Activated CD4-positive, alpha-beta memory T cell treated with anti-CD3 and anti-CD28 coated beads, Interleukin-2, amount 10 ng/mL, durations not matched to agents 7 days and 5 days (primary cell): ENCODE measurements at regions not wholly inside any gene's neighbourhood (a gene's known extent, or its start where the extent isn't known, plus 50 kb on each side); places are given as distances from the start of the nearest gene placed in this dataset.
"Not testable (repeated sequence)": the region's sequence is repeated elsewhere in the genome, so short reads cannot be mapped to it uniquely, and the experiment has no call there.

ENCODE experiments used
- CTCF ChIA-PET: fragments of 350-600 bp; sonication (Branson Sonifier 250); formaldehyde crosslinking; loops from one replicate; lab custom pipeline; 2021; ENCODE audit warnings: antibody characterized with exemption, inconsistent platforms; lab: Charles Lee
- POLR2A ChIA-PET: fragments of 350-600 bp; sonication (Branson Sonifier 250); formaldehyde crosslinking; loops from one replicate; lab custom pipeline; 2021; ENCODE audit warnings: antibody characterized with exemption; lab: Charles Lee
- DNase-seq: peaks from one replicate; pipeline ENCODE4 v3.0.0-alpha.2; 2020
- H3K27ac Mint-ChIP-seq: one replicate; pipeline ENCODE4 v1.8.0; 2021; ENCODE audit warnings: mild to moderate bottlenecking, mixed read lengths
- H3K27me3 Mint-ChIP-seq: one replicate; pipeline ENCODE4 v1.8.0; 2021; ENCODE audit warnings: mixed read lengths
- H3K36me3 Mint-ChIP-seq: one replicate; pipeline ENCODE4 v1.8.0; 2021; ENCODE audit warnings: low read depth, mixed read lengths
- H3K4me1 Mint-ChIP-seq: one replicate; pipeline ENCODE4 v1.8.0; 2021; ENCODE audit warnings: mixed read lengths
- H3K4me3 Mint-ChIP-seq: one replicate; pipeline ENCODE4 v1.8.0; 2021; ENCODE audit warnings: mild to moderate bottlenecking, mixed read lengths
- H3K9me3 Mint-ChIP-seq: one replicate; pipeline ENCODE4 v1.8.0; 2021; ENCODE audit warnings: mixed read lengths

DNA sequence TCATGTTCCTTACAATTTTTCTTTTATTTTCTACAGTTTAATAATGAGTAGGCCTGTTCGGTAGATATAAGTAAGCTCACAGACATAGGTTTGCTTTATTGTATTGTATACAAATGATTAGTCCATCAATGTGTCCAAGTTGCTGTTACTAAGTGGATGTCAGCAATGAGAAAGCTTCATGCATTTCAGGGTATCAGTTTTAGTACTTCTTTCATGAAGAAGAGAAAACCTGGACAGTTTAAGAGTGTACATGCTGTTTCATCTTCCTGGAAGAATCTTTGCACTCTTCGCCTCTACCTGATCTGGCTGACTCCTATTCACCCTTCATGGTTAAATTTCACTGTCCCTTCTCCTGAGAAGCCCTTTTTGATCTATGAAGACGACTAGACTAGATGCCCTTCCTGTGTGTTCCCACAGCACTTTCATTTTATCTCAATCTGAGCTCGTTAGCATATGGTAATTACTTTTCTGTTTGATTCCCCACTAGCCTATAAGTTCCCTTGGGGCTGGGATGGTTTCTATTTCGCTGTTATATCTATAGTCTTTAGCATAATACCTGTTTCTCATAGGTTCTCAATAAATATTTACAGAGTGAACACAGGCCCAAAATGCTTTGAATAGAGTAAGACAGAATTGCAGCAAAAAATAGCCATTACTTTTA lies 70.7 kb downstream of the CETN3 start:
- Mint-ChIP-seq H3K4me1 (no peaks in the 10 kb centered on the region), H3K9me3 (no peaks in the 10 kb centered on the region), H3K27ac (no peak overlapping the region), H3K4me3 (no peak overlapping the region), H3K27me3 (peaks cover 5% of the 10 kb centered on the region), H3K36me3 (no peaks in the 10 kb centered on the region)
- POLR2A ChIA-PET, result no interaction called here
- DNase-seq, result no peak
- CTCF ChIA-PET, result no interaction called here

DNA sequence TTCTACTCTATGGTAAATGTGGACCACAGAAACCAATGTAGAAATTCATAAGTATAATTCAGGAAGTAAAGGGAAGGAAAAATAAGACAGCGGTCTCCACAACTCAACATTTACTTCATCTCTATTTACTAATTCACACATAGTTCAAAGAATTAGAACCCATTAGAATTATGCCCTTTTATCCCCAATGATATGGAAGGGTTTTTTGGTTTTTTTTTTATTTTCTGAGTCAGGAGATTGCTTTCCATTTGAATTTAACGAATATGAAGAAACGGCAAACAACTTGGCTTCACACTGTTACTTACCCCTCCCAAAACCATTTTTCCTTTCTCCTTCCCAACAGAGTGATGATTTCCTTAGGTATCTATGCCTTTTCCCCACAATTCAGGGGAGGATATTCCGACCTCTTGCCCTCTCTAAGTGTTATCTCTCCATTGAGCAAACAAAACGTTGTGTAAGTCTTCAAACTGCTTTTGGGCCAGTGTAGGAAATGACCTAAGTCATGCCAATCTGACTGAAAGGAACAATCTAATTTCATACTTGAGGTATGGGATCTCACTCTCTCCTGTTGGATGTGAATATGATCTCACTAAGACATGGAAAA lies 72.0 kb downstream of the CETN3 start:
- no peaks in the 10 kb centered on the region for H3K9me3 Mint-ChIP-seq
- no peak overlapping the region for H3K4me3 Mint-ChIP-seq
- POLR2A ChIA-PET, result no interaction called here
- no peak for DNase-seq
- no peak overlapping the region for H3K27ac Mint-ChIP-seq
- no peaks in the 10 kb centered on the region for H3K36me3 Mint-ChIP-seq
- CTCF ChIA-PET, result no interaction called here
- no peaks in the 10 kb centered on the region for H3K4me1 Mint-ChIP-seq
- peaks cover 5% of the 10 kb centered on the region for H3K27me3 Mint-ChIP-seq

- Mint-ChIP-seq H3K36me3 (no peaks in the 10 kb centered on the region), H3K9me3 (no peaks in the 10 kb centered on the region), H3K27ac (no peak overlapping the region)
Measured at GRCh38 chr5:90336752-90337151, 72.8 kb downstream of the CETN3 start.

DNA sequence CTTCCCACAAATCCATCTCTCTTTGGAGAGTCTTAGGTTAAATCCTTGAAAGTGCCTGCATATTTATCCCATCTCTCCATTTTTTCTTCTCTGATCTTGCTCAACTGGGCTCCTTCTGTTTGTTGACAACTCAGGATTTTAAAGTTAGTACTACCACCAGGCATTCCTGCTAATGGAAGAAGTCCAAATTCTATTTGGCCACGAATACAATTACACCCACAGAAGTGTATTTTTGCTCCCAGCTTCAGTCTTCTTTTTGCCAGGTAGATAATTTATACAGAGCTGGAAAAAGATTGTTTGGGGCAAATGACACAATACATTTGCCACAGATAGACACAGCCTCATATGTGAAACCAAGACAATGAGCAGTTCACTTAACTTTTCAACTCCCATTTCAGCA lies 74.8 kb downstream of the CETN3 start:
- POLR2A ChIA-PET, result no interaction called here

More at GRCh38 chr5:90336752-90337151, 72.8 kb downstream of the CETN3 start:
- Mint-ChIP-seq H3K4me3 (no peak overlapping the region), H3K4me1 (no peaks in the 10 kb centered on the region), H3K27me3 (peaks cover 5% of the 10 kb centered on the region)
- ChIA-PET POLR2A (no interaction called here), CTCF (no interaction called here)
- DNase-seq, result no peak

GRCh38 chr5:90329911-90330310 lies 79.6 kb downstream of the CETN3 start:
- DNase-seq, result no peak
- CTCF ChIA-PET, result no interaction called here
- Mint-ChIP-seq H3K27ac (no peak overlapping the region), H3K27me3 (no peaks in the 10 kb centered on the region), H3K4me3 (no peak overlapping the region), H3K9me3 (no peaks in the 10 kb centered on the region), H3K4me1 (no peaks in the 10 kb centered on the region), H3K36me3 (no peaks in the 10 kb centered on the region)
- POLR2A ChIA-PET, result no interaction called here

More for the DNA sequence above, 74.8 kb downstream of the CETN3 start:
- DNase-seq, result no peak
- CTCF ChIA-PET, result no interaction called here
- H3K4me3 Mint-ChIP-seq, result no peak overlapping the region
- H3K36me3 Mint-ChIP-seq, result no peaks in the 10 kb centered on the region
- no peak overlapping the region for H3K27ac Mint-ChIP-seq
- H3K4me1 Mint-ChIP-seq, result no peaks in the 10 kb centered on the region
- no peaks in the 10 kb centered on the region for H3K9me3 Mint-ChIP-seq
- peaks cover 3% of the 10 kb centered on the region for H3K27me3 Mint-ChIP-seq

GRCh38 chr5:90326995-90327394 lies 82.6 kb downstream of the CETN3 start:
- Mint-ChIP-seq H3K4me1 (no peaks in the 10 kb centered on the region), H3K4me3 (no peak overlapping the region), H3K27ac (no peak overlapping the region), H3K27me3 (peaks cover 1% of the 10 kb centered on the region), H3K36me3 (no peaks in the 10 kb centered on the region), H3K9me3 (no peaks in the 10 kb centered on the region)
- no peak for DNase-seq
- CTCF ChIA-PET, result no interaction called here
- POLR2A ChIA-PET, result no interaction called here

- H3K4me3 Mint-ChIP-seq, result no peak overlapping the region
- H3K27me3 Mint-ChIP-seq, result peaks cover 1% of the 10 kb centered on the region
Measured at GRCh38 chr5:90325093-90325492, 84.5 kb downstream of the CETN3 start.

DNA sequence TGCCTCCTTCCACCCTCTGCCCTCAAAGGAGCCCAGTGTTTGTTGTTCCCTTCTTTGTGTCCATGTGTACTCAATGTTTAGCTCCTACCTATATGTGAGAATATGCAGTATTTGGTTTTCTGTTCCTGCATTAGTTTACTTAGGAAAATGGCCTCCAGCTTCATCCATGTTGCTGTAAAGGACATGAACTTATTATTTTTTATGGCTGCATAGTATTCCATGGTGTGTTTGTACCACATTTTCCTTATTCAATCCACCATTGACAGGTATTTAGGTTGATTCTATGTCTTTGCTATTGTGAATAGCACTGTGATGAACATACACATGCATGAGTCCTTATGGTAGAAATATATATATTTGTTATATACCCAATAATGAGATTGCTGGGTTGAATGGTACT lies 89.2 kb downstream of the CETN3 start:
- H3K36me3 Mint-ChIP-seq, H3K4me1 Mint-ChIP-seq, DNase-seq, CTCF ChIA-PET, POLR2A ChIA-PET, H3K4me3 Mint-ChIP-seq, H3K27ac Mint-ChIP-seq, H3K27me3 Mint-ChIP-seq, H3K9me3 Mint-ChIP-seq: not testable (repeated sequence)

More at GRCh38 chr5:90325093-90325492, 84.5 kb downstream of the CETN3 start:
- Mint-ChIP-seq H3K4me1 (no peaks in the 10 kb centered on the region), H3K27ac (no peak overlapping the region), H3K36me3 (no peaks in the 10 kb centered on the region), H3K9me3 (peaks cover 2% of the 10 kb centered on the region)
- POLR2A ChIA-PET, result no interaction called here
- CTCF ChIA-PET, result no interaction called here
- no peak for DNase-seq

DNA sequence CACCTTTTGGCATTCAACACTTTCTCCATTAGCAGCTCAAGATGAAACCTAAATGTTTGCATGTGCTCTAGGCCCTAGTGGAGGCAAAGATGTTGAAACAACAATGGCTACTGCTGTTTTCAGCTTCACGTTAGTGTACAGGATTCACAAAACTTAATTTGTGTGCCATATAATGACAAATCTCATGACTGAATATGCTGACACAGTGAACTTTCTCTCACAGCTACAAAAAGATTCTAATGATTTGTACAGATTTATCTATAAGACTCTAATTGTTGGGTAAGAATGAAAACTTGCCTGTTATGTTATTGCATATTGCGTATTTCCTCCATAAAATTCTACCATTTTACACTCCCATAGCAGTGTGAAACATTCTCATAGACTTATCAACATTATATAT lies 97.5 kb downstream of the CETN3 start:
- ChIA-PET POLR2A (no interaction called here), CTCF (no interaction called here)
- no peak overlapping the region for H3K27ac Mint-ChIP-seq
- no peak overlapping the region for H3K4me3 Mint-ChIP-seq
- H3K4me1 Mint-ChIP-seq, result no peaks in the 10 kb centered on the region
- no peaks in the 10 kb centered on the region for H3K9me3 Mint-ChIP-seq
- no peaks in the 10 kb centered on the region for H3K27me3 Mint-ChIP-seq
- DNase-seq, result no peak
- H3K36me3 Mint-ChIP-seq, result no peaks in the 10 kb centered on the region

- H3K27ac Mint-ChIP-seq, result no peak overlapping the region
- H3K9me3 Mint-ChIP-seq, result no peaks in the 10 kb centered on the region
- no peaks in the 10 kb centered on the region for H3K36me3 Mint-ChIP-seq
- POLR2A ChIA-PET, result no interaction called here
- CTCF ChIA-PET, result no interaction called here
- H3K4me1 Mint-ChIP-seq, result no peaks in the 10 kb centered on the region
- DNase-seq, result no peak
- no peaks in the 10 kb centered on the region for H3K27me3 Mint-ChIP-seq
- no peak overlapping the region for H3K4me3 Mint-ChIP-seq
Measured at GRCh38 chr5:90311401-90311800, 98.2 kb downstream of the CETN3 start.

DNA sequence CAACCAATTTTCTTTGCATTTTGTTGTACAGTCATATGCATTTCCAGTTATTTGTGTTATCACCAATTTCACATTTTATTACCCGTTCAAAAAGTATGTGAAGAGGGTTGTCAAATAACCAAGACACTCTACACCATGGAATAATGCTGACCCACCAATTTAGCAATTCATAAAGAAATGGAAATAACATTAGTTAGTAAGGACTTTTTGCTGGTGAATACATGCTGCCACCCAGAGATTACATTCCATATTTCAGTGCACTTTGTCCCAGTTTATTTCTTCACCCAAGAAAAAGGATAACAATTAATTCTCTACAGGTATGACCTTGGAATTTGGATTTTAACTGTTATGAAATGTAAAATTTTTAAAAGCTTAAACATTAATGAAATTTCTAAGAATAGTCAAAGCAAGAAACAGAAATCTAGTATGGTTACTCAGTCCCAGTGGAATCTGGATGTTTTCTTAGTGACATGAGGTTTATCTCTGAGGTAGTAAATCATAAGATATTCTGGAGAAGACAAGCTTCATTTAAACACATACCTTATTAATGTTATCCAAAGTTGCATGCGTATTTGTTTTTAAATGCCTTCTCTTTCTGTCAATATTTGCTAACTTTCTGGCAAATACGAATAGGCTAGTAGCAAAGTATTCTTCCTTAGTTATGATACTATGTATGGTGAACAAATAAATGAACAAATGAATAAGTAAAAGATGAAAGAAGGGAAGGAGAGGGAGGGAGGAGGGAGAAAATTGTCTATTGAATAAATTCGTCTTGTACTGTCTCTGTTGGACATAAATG lies 100.6 kb downstream of the CETN3 start:
- no peaks in the 10 kb centered on the region for H3K36me3 Mint-ChIP-seq
- no peak for DNase-seq
- H3K9me3 Mint-ChIP-seq, result no peaks in the 10 kb centered on the region
- ChIA-PET POLR2A (no interaction called here), CTCF (no interaction called here)
- H3K4me3 Mint-ChIP-seq, result no peak overlapping the region
- no peaks in the 10 kb centered on the region for H3K4me1 Mint-ChIP-seq
- H3K27ac Mint-ChIP-seq, result no peak overlapping the region
- H3K27me3 Mint-ChIP-seq, result no peaks in the 10 kb centered on the region

DNA sequence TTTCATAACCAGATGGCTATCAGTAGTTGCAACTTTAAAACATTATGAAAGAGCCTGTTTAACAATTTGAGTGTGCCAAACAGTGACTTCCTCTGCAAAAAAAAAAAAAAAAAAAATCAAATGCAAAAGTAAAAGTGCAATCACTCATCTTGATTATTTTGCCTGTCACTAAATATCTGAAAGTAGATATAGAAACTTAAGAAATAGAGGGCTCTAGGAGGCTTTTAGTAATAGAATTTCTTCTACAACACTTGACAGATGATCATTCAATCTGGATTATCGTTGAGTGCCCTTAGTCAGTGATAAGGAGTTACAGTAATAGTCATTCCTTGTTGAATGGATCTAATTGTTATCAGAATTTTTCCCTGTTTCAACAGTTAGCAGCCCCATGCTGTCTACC lies 101.8 kb downstream of the CETN3 start:
- no peak overlapping the region for H3K27ac Mint-ChIP-seq
- ChIA-PET CTCF (no interaction called here), POLR2A (no interaction called here)
- H3K27me3 Mint-ChIP-seq, result no peaks in the 10 kb centered on the region
- no peaks in the 10 kb centered on the region for H3K9me3 Mint-ChIP-seq
- H3K36me3 Mint-ChIP-seq, result no peaks in the 10 kb centered on the region
- DNase-seq, result no peak
- H3K4me3 Mint-ChIP-seq, result no peak overlapping the region
- no peaks in the 10 kb centered on the region for H3K4me1 Mint-ChIP-seq

DNA sequence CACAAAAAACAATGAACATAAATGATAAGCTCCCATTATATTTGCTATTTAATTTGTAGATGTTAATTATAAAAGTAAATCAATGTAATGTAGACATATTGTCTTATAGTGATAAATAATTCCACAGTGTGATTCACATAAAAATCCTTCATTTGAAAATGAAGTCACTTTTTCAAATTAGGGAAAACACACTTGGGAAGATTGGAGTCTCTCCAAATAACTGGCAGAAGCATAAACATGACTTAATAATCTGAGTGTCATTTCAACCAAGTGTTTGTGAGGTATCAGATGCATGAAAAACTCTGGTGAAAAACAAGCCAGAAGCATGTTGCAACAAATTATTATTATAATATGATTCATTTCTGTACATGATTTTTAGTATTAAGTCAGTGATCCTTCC lies 102.2 kb downstream of the CETN3 start:
- Mint-ChIP-seq H3K36me3 (no peaks in the 10 kb centered on the region), H3K27ac (no peak overlapping the region), H3K27me3 (no peaks in the 10 kb centered on the region), H3K9me3 (no peaks in the 10 kb centered on the region), H3K4me1 (no peaks in the 10 kb centered on the region), H3K4me3 (no peak overlapping the region)
- no peak for DNase-seq
- ChIA-PET POLR2A (no interaction called here), CTCF (no interaction called here)
